DOHH2 (cell line): ENCODE measurements at regions not wholly inside any gene's neighbourhood (a gene's known extent, or its start where the extent isn't known, plus 50 kb on each side); places are given as distances from the start of the nearest gene placed in this dataset.

Source experiments
- CTCF ChIP-seq: fragments of 200-600 bp; sonication (generic); IDR thresholded peaks from one replicate; pipeline ENCODE4 v1.5.1; 2014; ENCODE audit warnings: antibody characterized with exemption, mild to moderate bottlenecking, low read depth, low read length; ENCODE audit not compliant: poor library complexity, severe bottlenecking
- EZH2phosphoT487 ChIP-seq: fragments of 200-600 bp; sonication (generic); IDR thresholded peaks from 2 replicates; pipeline ENCODE4 v1.6.1; 2017; ENCODE audit warnings: borderline replicate concordance, mild to moderate bottlenecking, antibody characterized with exemption, low read length, moderate library complexity, mixed read lengths

DNA sequence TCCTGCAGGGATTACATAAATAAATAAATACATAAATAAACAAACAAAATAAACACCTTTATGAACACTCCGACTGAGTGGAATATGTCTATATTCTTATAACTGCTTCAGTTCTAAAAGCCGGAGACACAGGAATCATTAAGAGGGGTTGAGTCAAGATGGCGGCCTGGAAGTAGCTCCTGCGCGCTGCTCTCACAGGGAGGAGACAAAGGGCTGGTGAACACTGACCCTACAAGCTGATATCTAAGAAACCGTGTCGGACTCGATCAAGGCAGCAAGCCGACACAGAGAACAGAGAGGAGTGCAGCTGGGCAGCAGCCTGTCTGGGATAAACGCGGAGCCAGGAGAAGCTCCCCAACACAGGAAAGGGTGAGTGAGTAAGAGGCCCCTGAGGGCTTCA is 1098.6 kb upstream of the NCAM2 start:
- TF ChIP-seq CTCF = no peak
- TF ChIP-seq EZH2phosphoT487 = no peak
